ENCODE measurements at regions not wholly inside any gene's neighbourhood (a gene's known extent, or its start where the extent isn't known, plus 50 kb on each side); places are given as distances from the start of the nearest gene placed in this dataset.

GRCh38 chr2:228771774-228772173 lies 499.3 kb downstream of the PID1 start:
- TF ChIP-seq CTCF (conservative IDR thresholded peaks at IDR 0.05), result no peak
- TF ChIP-seq ZFX (IDR thresholded peaks at IDR 0.05), result no peak

Measured in C4-2B (cell line).